ENCODE measurements at regions not wholly inside any gene's neighbourhood (a gene's known extent, or its start where the extent isn't known, plus 50 kb on each side); places are given as distances from the start of the nearest gene placed in this dataset.
A peak's percentile ranks its signal among the peaks of the same experiment; 100 is the strongest.

DNA sequence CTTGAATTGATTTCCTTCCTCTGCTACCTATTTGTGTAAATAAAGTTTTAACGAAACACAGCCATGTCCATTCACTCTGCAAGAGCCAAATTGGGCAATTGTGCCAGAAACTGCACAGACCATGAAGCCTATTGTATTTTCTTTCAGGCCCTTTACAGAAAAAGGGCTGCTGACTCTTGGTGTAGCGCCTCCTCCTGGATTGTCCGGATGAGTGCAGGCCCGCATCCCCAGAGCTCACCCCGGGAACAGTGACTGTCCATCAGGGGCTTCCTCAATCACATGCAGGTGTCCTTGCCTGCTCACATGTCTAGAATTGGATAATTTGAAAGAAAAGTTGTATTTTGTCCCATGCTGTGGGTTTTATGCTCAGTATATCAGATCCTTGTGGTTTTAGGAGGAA lies 1282.2 kb downstream of the AACS start:
- no peak for DNase-seq

DNA sequence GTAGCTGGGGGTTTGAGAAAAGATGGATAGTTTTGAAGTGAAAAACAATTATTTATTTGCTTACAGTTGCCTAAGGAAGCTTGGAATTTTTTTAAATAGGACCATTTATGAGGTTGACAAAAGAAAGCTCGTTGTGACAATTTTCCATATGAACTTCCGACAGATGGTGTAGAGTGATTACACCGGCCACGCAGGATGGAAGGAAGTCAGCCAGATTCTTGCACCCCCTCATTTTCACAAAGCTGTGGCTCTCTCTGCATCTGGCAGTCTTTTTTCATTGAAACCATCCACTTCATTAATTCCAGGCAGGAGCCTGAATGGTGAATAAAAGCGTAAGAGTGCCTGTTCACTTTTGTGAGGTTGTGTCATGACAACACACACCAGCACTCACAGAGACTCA lies 1284.1 kb downstream of the AACS start:
- no peak for DNase-seq

- DNase-seq, result no peak
Observed at GRCh38 chr12:126353604-126354003, 1288.4 kb downstream of the AACS start.

DNA sequence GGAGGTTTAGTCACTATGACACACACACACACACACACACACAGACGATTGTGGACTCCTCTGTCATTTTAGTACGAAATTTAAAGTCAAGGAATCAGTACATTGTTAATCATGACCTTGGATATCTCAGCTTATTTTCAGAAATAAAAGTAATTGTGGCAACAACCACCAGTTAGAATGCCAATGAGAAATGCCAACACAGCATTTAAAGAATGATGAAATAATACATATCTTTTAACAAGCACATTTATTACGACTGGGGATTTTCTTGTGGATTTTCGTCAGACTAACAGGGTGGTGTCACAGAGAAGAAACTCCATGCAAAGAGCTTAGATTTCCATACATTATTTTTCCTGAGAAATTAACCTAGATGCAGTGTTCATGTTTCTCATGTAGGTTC lies 1289.4 kb downstream of the AACS start:
- DNase-seq, result no peak

DNA sequence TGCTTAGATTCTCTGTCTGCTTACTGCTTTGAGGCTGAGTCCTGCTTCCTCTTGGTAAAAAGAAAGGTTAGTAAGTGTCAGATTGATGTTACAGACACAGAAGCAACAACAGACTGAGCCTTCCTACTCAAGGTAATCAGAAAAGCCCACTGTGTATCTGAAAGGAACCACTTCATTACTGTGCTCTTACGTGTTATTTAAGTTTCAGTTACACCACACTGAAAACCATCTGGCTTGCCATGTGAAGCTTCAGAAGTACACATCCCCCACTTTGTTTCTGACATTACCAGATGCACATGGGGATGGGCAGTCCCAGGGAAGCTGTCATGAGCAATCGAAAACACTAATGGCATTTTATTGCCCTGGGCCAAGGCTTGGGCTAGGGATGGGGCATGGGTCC lies 1290.1 kb downstream of the AACS start:
- no peak for DNase-seq

- no peak for DNase-seq
Observed at GRCh38 chr12:126358806-126359205, 1293.6 kb downstream of the AACS start.

DNA sequence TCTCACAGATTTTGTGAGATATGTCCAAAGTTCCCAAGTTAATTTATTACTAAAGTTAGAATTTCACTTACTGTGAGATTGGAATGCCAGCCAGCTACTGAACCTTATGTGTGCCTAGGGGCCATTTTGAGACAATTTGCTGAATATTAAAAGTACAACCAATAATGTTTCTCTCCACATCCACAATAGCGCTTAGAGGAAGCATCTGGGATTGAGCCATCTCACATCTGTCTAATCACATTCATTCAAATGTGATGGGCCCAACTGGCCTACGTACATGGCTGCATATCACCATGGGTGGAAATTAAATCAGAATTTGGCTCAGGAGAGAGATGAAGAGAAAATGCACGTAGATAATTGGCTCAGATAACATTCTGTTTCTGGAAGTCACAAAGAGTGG lies 1294.0 kb downstream of the AACS start:
- DNase-seq, result no peak

- no peak for DNase-seq
Observed at GRCh38 chr12:126361804-126362203, 1296.6 kb downstream of the AACS start.

DNA sequence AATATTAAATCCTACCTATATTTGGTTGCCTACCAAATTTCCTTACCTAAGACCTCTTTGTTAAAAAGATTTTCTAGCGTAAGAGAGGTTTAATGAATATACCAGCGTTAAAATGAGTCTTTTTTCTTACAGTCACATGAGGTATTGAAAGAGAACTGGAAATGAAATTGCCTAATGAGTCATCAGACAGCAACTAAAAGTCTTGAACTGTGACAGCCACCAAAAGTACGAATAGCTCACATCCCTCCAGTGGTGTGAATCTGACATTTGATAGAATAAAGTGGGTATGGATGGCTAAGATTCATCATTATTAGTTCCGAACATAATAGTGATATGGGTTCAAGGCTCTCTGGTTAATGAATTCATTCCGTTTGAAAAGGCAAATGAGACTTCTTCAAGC lies 1297.3 kb downstream of the AACS start:
- no peak for DNase-seq

GRCh38 chr12:126362964-126363363 lies 1297.7 kb downstream of the AACS start:
- DNase-seq, result no peak

- DNase-seq, result no peak
Observed at GRCh38 chr12:126369487-126370463, 1304.5 kb downstream of the AACS start.

DNA sequence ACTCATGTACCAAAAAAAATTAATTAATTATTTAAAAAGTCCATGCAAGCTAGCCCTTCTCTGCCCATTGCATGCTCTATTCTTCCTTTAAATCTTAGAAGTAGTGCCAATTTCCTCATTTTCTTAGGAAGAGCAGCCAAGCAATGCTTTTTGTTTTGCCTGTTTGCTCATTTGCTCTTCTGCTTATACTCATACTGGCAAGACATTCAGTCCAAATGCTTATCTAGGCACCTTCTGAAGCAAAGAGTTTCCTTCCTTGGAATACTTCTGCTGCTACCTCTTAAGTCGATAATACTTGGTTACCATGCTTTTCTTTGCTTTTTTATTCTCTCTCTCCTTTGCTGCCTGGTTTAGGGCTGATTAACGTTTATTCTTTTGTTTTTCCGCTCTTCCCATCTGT lies 1318.3 kb downstream of the AACS start:
- DNase-seq, result no peak

DNA sequence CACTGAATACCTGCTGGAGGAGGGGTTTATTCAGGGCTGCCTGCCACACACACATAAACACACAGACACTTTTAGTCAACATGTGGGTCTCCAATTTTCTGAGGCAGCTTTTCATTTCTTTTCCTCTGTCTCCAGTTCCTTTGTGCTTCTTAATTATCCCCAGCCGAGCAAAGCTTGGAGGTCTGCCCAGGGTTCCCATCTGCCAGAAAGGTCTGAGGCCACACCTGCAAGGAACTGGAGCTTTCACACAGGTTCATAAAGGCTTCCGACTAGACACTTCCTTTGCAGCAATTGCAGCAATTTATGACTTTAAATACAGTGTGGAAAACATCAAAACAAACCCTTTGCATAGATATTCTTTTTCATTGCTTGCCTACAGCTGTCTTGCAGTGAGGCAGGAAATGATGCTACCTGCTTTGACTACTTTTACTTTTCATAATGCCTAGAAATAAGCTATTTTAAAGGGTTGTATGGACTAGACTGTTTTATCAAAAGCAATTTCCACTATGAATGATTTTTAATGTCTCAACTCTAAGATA lies 1318.9 kb downstream of the AACS start:
- DNase-seq, result peak; percentile 36

GRCh38 chr12:126385785-126386184 lies 1320.5 kb downstream of the AACS start:
- no peak for DNase-seq

DNA sequence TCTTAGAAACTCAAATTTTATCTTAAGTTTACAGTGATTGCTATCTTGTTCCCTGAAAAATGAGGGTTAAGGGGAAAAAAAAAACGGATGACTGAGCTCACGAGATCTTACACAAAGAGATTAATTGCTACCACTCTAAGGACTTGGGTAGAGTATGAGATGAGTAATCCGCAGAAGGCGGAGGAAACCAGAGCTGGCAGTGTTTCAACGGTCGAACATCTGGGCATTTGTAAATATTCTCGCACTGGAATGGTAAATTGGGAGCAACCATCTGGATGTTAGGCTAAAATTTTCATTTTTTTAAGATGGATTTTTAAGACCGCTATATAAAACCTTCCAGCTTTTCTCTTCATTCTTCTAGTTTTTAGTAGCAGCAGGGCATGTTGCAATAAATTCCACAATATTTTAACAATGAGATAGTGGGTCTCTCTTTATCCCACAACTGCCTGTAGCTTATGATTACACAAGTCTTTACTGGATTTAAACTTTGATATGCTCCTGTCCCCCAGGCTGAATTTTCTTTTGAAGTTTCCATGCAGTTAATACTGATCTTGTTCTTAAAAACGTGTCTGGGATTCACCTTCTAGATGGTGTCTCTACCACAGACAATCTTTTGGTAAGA lies 1324.1 kb downstream of the AACS start:
- DNase-seq, result no peak

GRCh38 chr12:126389961-126390360 lies 1324.7 kb downstream of the AACS start:
- no peak for DNase-seq

DNA sequence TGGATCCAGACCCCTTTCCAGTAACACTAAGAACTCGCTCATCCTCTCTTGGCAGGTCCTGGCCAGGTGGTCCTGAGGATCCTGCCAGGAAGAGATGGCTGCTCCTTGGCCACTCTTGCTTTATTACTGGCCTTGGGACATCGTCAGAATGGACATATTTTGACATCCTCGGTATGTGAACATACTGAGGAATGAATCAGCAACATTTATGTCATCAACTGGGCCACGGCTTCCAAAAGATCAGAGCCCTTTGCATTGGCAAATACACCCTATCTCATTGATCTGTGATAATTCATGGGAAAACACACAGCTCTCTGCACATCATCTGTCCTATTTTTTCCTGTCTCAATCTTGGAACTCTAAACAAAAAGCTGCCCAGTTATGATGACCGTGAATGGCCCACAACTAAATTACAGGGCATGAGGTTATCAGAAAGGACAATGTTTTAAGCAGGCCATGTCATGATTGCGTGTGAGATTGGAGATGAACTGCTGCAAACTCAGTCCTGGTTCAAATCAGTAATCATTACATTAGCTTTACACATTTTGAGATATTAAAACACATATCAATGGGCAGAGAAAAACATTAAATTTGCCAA lies 1325.8 kb downstream of the AACS start:
- no peak for DNase-seq

- no peak for DNase-seq
Observed at GRCh38 chr12:126396536-126396935, 1331.3 kb downstream of the AACS start.

DNA sequence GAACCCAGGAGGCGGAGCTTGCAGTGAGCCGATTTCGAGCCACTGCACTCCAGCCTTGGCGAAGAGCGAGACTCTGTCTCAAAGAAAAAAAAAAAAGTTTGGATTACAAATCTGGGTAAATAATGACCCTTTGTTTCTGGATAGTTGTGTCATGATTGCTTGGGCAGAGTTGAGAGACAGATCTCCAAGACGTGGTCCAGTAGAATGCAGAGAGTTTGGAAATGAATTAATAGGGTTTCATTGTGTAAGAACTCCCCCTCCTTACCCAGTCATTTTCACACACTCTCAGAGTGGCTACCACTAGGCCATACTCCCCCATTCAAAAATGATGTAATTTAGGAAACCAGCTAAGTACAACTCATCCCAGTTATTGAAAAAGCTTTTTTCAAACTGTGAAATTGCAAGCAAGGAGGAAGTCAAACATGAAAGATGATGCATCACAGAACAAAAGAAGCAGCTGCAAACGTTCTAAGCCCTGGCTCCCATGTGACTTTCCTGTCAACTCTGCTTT lies 1331.9 kb downstream of the AACS start:
- DNase-seq, result no peak

- DNase-seq, result no peak
Observed at GRCh38 chr12:126397660-126398059, 1332.4 kb downstream of the AACS start.

GRCh38 chr12:126400831-126401230 lies 1335.6 kb downstream of the AACS start:
- no peak for DNase-seq

DNA sequence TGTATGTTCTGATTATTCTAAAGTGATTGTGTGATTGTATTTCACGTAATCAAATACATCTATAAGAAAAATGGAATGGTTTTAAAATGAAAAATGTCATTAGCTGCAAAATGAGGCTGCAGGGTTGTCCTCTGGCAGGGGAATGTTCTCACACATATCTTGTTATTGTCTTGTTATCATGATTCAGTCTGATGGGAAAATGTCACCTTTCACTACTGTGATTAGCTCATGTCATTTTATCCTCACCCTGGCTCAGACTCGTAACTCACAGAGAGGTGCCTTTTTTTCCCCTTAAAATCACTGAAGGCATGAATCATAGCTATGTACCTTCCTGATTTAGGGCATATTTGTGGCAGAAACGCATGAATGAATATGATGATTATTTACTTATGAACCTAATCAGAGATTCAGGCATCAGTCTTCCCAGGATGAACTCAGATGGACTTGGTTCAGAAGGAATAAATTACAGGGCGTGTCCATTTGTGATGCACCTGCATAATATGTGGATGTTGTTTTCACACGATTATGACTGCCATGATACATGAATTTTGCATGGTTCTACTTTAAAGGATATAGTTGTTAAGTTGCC lies 1339.2 kb downstream of the AACS start:
- DNase-seq, result no peak

DNA sequence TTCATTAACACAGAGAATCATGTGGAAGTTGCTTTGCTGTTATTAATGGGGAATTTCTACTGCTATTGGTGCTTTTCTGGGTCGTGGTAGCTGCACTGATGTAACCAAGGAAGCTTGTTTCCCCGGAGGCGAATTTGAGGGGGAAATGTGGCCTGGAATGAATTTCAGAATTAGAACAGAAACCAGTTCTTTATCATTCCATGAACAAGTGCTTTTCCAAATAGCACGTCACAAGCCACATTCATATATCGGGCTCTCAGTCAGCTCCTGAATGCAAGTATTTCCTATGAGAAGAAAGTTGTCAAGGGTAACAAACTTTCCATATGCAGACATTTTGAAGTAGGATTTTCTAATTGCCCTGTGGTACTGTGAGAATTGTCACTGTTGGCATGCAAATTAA lies 1353.2 kb downstream of the AACS start:
- DNase-seq, result no peak
